HG03045 (cell line): ENCODE measurements at regions not wholly inside any gene's neighbourhood (a gene's known extent, or its start where the extent isn't known, plus 50 kb on each side); places are given as distances from the start of the nearest gene placed in this dataset.

ENCODE experiments used
- ATAC-seq: cut with Tn5 transposase; IDR thresholded peaks from one replicate; pipeline ENCODE4 v1.9.1; 2021; ENCODE audit warnings: mild to moderate bottlenecking, moderate library complexity; ENCODE audit not compliant: unreplicated experiment

- no peak for ATAC-seq
Observed at GRCh38 chr1:96233422-96233821, 488.2 kb upstream of the PTBP2 start.

DNA sequence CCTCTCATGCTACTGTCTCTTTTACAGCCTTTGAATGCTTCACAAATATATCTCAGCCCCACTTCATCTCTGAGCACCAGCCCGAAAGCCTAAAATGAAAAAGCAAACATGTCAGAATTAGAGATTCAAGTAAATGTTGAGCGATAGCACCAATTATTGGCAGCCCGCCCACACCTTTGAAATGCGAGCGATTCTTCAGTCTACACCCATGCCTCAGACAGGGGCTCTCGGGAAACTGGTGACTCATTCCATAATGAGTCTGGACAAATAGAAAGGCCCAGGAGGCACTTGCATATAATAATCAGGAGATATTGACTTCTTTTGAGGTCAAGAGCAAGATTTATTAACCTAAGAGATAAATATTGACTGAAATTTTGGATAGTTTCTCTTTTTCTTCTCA, 487.3 kb upstream of the PTBP2 start:
- ATAC-seq = no peak

GRCh38 chr1:96236156-96236739, 485.3 kb upstream of the PTBP2 start:
- ATAC-seq = no peak

GRCh38 chr1:96238426-96238825, 483.2 kb upstream of the PTBP2 start:
- ATAC-seq = no peak

GRCh38 chr1:96240438-96240837, 481.1 kb upstream of the PTBP2 start:
- ATAC-seq = no peak

- no peak for ATAC-seq
Observed at GRCh38 chr1:96253246-96254035, 468.1 kb upstream of the PTBP2 start.

- ATAC-seq = no peak
Observed at GRCh38 chr1:96256130-96256790, 465.3 kb upstream of the PTBP2 start.

DNA sequence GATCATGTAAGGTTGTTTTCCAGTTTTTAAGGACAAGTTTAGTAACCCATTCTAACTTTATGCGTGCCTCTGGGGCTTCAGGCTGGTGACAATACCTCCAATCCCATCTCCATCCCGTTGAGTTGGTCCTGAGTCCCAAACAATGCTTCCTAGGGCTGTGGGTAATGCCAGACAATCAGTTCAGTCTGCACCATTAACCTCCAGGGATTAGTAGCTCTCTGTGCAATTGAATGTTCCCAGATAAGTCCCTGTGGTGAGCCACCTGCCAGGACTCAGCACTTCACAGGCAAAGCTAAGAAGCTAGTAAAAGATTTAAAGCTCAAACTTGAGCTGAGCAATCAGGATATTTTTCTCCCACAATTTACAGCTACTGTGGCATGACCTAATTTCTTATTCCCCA, 462.2 kb upstream of the PTBP2 start:
- ATAC-seq = no peak

GRCh38 chr1:96281491-96281890, 440.1 kb upstream of the PTBP2 start:
- ATAC-seq = no peak

- ATAC-seq = no peak
Observed at GRCh38 chr1:96290033-96290432, 431.6 kb upstream of the PTBP2 start.

- no peak for ATAC-seq
Observed at GRCh38 chr1:96290801-96291200, 430.8 kb upstream of the PTBP2 start.

DNA sequence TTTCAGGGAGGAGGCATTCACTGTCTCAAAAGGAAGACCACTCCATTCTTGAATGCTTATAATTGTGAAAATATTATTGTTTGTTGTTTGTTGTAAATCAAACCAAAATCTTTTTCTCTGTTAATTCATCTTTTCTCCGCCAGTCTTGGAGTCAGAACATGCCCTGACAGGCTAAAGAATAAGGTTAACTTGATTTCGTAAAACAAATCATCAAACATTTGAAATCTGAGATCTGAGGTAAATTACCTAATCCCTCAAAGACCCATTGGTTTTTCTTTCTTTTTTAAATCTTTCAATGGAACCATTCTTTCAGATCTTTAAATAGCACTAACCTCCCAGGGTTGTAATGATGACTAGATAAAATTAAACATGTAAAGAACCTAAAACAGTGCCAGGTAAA, 430.1 kb upstream of the PTBP2 start:
- no peak for ATAC-seq

GRCh38 chr1:96292141-96292540, 429.4 kb upstream of the PTBP2 start:
- ATAC-seq = no peak

GRCh38 chr1:96296991-96297390, 424.6 kb upstream of the PTBP2 start:
- no peak for ATAC-seq

DNA sequence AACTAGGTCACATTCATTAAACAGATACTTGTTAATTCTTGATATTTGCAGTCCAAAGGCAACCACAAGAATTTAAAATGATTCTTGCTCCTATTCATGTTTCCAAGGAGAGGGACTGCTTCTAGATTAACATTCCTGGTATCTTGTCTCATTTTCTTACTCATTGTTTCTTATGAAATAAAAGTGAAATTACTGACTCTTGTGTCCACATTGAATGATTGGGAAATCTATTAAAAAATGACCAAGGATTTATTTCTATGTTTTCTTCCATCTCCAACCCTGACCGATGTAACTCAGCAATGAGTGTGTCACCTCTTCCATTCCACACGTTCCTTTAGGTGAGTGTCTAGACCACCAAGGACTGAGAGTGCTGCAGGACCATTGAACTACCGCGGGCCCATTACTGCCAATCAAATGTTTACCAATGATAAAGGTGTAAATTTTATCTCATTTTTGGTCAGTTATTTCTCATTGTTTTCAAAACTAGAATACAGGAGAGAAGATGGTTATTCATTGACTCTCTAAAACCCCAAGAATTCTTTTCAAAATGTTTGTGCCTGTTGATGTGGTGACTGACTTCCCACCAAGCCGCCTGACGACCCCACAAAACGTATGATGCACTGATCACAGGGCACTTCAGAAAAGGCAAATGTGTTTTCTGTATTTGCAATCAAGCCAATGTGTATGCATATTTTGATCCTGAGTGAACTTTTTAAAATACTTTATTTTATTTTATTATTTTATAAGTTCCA, 414.6 kb upstream of the PTBP2 start:
- no peak for ATAC-seq

DNA sequence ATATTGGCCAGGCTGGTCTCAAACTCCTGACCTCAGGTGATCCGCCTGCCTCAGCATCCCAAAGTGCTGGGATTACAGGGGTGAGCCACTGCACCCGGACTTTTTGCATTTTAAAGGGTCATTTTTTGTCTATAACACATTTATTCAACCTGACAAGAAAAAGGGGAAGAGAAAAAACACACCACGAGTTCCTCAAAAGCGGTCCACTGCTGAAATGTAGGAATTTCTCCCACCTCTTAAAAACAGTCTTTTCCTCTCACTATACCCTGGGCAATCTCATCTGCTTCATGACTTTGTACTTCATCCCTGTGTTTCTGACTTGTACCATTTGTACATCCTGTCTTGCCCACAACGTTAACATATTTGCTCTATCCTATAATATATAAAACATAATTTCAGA, 413.3 kb upstream of the PTBP2 start:
- no peak for ATAC-seq

DNA sequence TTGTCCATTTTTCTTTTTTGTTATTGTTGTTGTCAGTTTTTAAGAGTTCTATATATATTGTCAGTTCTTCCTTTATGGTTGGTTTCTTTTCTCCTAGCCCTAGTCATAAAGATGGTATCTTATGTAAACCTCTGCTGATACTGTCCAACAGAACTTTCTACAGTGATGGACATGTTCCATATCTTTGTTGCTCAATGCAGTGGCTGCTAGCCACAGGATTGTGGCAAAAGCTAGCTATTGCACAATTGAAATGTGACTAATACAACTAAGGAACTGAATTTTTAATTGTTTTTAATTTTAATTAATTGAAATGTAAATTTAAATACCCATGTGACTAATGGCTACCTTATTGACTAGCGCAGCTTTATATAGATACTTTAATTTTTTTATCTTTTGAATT, 411.8 kb upstream of the PTBP2 start:
- ATAC-seq = no peak

GRCh38 chr1:96313216-96313615, 408.4 kb upstream of the PTBP2 start:
- ATAC-seq = no peak

DNA sequence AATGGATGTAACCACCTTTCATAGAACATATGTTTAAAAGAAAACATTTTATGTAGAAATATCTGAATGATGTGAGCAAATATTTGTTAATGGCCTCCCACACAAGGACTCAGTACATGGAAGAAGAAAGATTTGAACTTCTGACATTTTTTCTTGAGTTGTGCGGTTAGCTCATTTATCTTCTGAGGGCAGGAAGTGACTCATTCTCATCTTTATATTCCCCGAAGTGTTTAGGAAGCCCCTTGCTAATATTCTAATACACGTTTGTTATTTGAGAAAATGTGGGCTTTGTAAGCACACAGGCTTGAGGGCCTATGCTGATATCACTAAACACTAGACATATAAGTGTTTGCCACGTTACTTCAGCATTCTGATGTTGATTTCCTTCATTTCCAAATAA, 392.5 kb upstream of the PTBP2 start:
- no peak for ATAC-seq

- no peak for ATAC-seq
Observed at GRCh38 chr1:96331596-96331995, 390.0 kb upstream of the PTBP2 start.

GRCh38 chr1:96333522-96334235, 387.9 kb upstream of the PTBP2 start:
- ATAC-seq = no peak
